ENCODE measurements at regions not wholly inside any gene's neighbourhood (a gene's known extent, or its start where the extent isn't known, plus 50 kb on each side); places are given as distances from the start of the nearest gene placed in this dataset.

- TF ChIP-seq CTCF (IDR thresholded peaks at IDR 0.05) = no peak
- no peak for TF ChIP-seq POLR2A (IDR thresholded peaks at IDR 0.05)
Measured at GRCh38 chr11:80758787-80759186, 1318.0 kb upstream of the TENM4 start.

Measured in heart left ventricle (tissue), 13 donors.